HT1080 (cell line): ENCODE measurements at regions not wholly inside any gene's neighbourhood (a gene's known extent, or its start where the extent isn't known, plus 50 kb on each side); places are given as distances from the start of the nearest gene placed in this dataset.

ENCODE experiments used
- DNase-seq: peaks from one replicate; pipeline ENCODE4 v3.0.0-alpha.2; 2015; ENCODE audit warnings: low read depth

DNA sequence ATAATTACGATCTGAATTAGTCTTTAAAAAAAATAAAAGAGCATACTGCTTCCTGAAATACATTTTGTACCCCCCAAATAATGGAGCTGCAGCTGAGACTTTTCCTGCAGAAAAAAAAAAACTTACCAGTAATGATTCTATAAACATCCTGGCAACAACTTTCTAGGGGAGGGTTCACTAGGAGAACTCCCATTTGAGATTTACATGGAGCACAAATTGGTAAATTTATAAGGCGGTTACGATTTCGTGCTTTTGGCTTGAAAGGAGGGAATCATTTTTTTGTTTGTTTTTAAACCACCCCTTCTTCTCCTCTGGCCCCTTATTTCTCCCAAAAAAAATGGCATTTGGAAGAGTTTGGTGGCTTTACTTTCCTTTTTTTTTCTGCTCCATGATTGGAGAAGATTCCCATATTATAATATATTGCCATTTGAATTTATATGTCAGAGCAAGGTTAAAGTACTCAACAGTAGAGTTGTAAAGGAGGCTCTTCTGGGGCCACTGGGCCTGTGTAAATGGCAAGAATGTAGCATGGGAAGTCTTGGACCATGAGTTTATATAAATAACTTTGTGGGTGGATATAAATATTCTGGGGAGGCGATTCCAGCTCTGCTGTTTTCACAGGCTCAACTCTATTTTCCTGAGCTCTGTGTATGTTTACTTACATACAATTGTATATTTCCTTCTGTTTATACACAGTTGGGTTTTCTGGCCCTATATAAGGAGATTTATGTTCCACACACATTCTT, 159.9 kb downstream of the CSNK1G3 start:
- no peak for DNase-seq

DNA sequence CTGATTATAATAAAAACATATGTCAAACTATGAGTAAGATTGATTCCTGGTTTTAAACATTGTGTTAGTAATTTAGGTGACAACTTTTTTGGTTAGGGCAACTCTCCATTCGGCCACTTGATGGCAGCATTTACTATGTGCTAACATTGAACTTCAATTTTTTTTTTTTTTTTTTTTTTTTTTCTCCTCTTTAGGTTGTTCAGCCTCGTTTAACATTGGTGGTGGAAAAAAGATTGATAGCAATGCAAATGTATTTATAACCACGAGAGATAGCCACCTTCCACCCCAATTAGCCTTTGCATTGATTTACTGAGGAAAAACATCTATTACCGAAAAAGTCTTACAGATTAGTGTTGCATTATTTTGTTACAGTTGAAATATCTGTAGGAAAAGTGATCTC, 159.1 kb downstream of the CSNK1G3 start:
- DNase-seq: peak; percentile 41
